HL-60 (cell line): ENCODE measurements at regions not wholly inside any gene's neighbourhood (a gene's known extent, or its start where the extent isn't known, plus 50 kb on each side); places are given as distances from the start of the nearest gene placed in this dataset.

Source experiments
- DNase-seq, 2 experiments: peaks; one replicate each; pipeline ENCODE4 v3.0.0-alpha.2; 2010 to 2020; ENCODE audit warnings: low read depth in 1 of 2, low spot score in 1 of 2
- H3K27ac ChIP-seq: fragments of 250-450 bp; sonication (Bioruptor Pico); replicated peaks from 2 replicates; pipeline ENCODE4 v1.5.1; 2020; ENCODE audit warnings: mild to moderate bottlenecking, moderate library complexity
- H3K27me3 ChIP-seq: fragments of 250-450 bp; sonication (Bioruptor Pico); 2 replicates; pipeline ENCODE4 v1.5.1; 2021; ENCODE audit warnings: mild to moderate bottlenecking, moderate library complexity; ENCODE audit not compliant: insufficient read depth, poor library complexity, severe bottlenecking
- H3K4me3 ChIP-seq: replicated peaks from 2 replicates; pipeline ENCODE4 v1.5.1; 2011; ENCODE audit warnings: mild to moderate bottlenecking, control low read depth, low read length; ENCODE audit not compliant: insufficient read depth
- GABPA ChIP-seq: IDR thresholded peaks from 2 replicates; pipeline ENCODE4 v1.6.1; 2012; ENCODE audit warnings: low read depth
- POLR2AphosphoS5 ChIP-seq: IDR thresholded peaks from 2 replicates; pipeline ENCODE4 v1.6.1; 2012; ENCODE audit warnings: low read depth
- SPI1 ChIP-seq: IDR thresholded peaks from 2 replicates; pipeline ENCODE4 v1.6.1; 2012; ENCODE audit warnings: low read depth, mild to moderate bottlenecking, borderline replicate concordance
- TF ChIP-seq, protein P1 (sequence below): IDR thresholded peaks from one replicate; pipeline ENCODE4 v1.5.1; 2011; ENCODE audit warnings: low read length, control low read depth, inconsistent platforms; ENCODE audit not compliant: insufficient read depth
- TF ChIP-seq, protein P2 (sequence below): IDR thresholded peaks from 2 replicates; pipeline ENCODE4 v1.6.1; 2012; ENCODE audit warnings: low read depth; ENCODE audit not compliant: insufficient replicate concordance

DNA sequence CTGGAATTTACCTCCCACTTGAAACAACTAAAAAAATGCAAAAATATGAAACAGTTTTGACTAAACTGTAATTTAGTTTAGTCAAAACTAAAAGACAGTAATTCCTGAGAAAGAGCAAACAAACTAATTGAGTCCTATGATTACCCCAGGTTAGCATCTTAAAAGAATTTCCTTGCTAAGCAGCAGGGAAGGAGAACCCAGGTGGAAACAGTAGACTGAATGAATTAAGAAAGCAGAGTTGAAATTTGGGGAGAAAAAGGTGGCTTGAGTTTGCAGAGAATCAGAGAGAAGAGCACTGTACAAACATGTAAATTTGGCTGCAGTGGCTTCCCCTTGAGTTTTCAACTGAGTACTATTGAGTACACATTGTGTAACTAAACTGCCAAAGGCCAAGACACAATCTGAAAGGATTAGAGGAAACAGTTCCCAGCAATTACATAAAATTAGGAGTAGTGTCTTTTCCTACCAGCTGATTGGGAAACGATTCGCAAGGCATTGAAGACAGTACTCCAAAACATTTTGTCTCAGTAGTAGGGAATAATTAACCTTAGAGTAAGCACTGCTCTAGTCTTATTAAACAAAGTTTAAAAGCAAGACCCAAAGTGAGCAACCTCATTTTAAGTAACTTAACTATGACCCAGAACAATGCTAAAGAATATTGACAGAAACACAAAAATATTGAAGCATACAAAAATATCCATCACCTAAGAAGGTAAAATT is 820.5 kb downstream of the DACH1 start:
- no peak overlapping the region for H3K27ac ChIP-seq
- no peak for DNase-seq
- no peaks in the 10 kb centered on the region for H3K27me3 ChIP-seq
- TF ChIP-seq GABPA: no peak
- TF ChIP-seq, protein P1, sequence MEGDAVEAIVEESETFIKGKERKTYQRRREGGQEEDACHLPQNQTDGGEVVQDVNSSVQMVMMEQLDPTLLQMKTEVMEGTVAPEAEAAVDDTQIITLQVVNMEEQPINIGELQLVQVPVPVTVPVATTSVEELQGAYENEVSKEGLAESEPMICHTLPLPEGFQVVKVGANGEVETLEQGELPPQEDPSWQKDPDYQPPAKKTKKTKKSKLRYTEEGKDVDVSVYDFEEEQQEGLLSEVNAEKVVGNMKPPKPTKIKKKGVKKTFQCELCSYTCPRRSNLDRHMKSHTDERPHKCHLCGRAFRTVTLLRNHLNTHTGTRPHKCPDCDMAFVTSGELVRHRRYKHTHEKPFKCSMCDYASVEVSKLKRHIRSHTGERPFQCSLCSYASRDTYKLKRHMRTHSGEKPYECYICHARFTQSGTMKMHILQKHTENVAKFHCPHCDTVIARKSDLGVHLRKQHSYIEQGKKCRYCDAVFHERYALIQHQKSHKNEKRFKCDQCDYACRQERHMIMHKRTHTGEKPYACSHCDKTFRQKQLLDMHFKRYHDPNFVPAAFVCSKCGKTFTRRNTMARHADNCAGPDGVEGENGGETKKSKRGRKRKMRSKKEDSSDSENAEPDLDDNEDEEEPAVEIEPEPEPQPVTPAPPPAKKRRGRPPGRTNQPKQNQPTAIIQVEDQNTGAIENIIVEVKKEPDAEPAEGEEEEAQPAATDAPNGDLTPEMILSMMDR: no peak
- TF ChIP-seq SPI1: no peak
- TF ChIP-seq, protein P2, sequence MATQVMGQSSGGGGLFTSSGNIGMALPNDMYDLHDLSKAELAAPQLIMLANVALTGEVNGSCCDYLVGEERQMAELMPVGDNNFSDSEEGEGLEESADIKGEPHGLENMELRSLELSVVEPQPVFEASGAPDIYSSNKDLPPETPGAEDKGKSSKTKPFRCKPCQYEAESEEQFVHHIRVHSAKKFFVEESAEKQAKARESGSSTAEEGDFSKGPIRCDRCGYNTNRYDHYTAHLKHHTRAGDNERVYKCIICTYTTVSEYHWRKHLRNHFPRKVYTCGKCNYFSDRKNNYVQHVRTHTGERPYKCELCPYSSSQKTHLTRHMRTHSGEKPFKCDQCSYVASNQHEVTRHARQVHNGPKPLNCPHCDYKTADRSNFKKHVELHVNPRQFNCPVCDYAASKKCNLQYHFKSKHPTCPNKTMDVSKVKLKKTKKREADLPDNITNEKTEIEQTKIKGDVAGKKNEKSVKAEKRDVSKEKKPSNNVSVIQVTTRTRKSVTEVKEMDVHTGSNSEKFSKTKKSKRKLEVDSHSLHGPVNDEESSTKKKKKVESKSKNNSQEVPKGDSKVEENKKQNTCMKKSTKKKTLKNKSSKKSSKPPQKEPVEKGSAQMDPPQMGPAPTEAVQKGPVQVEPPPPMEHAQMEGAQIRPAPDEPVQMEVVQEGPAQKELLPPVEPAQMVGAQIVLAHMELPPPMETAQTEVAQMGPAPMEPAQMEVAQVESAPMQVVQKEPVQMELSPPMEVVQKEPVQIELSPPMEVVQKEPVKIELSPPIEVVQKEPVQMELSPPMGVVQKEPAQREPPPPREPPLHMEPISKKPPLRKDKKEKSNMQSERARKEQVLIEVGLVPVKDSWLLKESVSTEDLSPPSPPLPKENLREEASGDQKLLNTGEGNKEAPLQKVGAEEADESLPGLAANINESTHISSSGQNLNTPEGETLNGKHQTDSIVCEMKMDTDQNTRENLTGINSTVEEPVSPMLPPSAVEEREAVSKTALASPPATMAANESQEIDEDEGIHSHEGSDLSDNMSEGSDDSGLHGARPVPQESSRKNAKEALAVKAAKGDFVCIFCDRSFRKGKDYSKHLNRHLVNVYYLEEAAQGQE: no peak
- TF ChIP-seq POLR2AphosphoS5: no peak
- H3K4me3 ChIP-seq: no peak overlapping the region

DNA sequence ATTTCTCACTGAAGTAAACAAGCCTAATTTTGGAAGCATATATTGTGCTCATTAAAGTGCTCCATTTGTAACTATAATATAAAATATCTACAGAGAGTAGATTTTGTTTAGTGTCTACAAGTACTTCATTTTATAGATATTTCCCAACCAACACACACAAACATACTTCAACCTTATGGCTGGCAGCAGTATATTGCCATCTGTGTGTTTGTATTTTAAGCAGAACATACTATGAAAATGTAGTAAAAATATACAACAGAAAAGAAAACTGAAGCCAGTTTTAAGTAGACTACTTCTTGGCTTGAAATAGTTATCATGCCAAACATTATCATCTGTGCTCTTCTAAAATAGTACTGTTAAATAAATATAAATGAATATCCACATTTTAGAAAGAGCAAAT is 821.9 kb downstream of the DACH1 start:
- no peak overlapping the region for H3K27ac ChIP-seq
- TF ChIP-seq GABPA: no peak
- TF ChIP-seq, protein P2: no peak
- TF ChIP-seq SPI1: no peak
- TF ChIP-seq, protein P1: no peak
- no peak for TF ChIP-seq POLR2AphosphoS5
- no peaks in the 10 kb centered on the region for H3K27me3 ChIP-seq
- DNase-seq: no peak
- H3K4me3 ChIP-seq: no peak overlapping the region

DNA sequence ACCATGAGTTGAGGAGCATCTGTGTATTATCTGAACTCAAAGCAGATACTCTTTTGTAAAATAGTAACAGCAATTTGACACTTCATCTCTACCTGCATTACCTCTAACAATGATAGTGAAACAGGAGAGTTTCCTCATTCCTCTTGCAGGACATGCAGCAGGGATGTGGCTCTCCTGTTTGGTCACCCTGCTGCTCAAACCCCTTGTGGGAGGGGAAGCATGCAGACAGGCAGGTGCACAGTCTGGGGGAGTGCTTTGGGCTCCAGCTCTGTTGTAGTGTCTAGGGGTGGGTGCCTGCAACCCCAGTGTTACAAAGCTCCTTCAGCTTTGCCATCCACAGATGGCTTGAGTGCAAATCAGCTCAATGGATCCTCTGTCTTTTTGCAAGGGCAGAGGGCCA is 827.6 kb downstream of the DACH1 start:
- H3K27ac ChIP-seq: no peak overlapping the region
- H3K4me3 ChIP-seq: no peak overlapping the region
- DNase-seq: no peak
- H3K27me3 ChIP-seq: peaks cover 3% of the 10 kb centered on the region
- TF ChIP-seq SPI1: no peak
- no peak for TF ChIP-seq GABPA
- TF ChIP-seq POLR2AphosphoS5: no peak

DNA sequence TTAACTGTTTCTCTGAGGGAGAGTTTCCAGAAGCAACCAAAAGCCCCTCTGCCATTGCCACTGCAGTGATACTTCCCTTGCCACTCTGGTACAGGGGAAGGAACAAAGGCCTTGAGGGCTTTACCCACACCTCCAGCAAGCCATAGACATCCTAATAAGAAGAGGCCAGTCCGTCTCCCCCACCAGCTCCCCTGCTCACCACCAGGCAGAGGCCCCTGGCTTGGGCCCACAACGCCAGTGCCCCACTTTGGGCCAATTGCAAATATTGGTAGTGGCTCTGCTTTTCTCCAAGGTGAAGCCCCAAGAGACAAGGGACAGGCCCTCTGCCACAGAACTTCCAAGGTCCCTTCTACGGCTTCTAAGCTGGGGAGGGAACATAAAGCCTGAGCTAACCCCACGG is 833.0 kb downstream of the DACH1 start:
- TF ChIP-seq, protein P1: no peak
- TF ChIP-seq POLR2AphosphoS5 (no peak), GABPA (no peak)
- TF ChIP-seq, protein P2: no peak
- H3K27ac ChIP-seq: no peak overlapping the region
- H3K27me3 ChIP-seq: peaks cover 3% of the 10 kb centered on the region
- H3K4me3 ChIP-seq: no peak overlapping the region
- DNase-seq: no peak
